ENCODE measurements at regions not wholly inside any gene's neighbourhood (a gene's known extent, or its start where the extent isn't known, plus 50 kb on each side); places are given as distances from the start of the nearest gene placed in this dataset.

DNA sequence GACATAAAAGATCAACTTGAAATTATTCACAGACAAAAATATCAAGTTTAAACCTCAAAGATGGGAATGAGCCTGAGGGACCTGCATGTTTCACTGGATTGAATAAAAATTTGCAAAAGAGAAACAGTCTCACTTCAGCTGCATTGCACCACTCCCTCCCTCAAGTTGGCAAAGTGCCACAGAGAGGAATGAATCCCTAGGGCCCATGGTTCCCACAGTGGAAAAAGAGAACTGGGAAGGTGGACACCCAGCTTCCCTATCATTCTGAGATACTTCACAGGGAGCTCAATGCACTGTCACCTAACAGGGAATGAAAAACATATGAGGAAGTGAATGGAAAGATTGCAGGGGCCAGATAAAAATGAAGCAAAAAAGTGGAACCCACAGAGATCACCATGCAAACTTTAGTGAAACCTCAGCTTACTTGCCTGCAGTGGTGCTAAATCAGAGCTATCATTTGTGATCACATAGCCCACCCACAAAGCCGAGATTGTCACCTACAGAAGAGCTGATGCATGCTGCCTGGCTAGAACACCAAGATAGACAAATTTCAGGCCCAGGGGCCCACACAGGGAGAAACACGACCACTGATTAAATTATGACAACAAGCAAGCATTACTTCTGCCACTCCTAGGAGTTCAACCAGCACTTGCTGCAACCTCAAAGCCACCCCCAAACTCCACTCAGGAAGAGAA is 911.3 kb downstream of the LRFN5 start:
- TF ChIP-seq, protein P1, sequence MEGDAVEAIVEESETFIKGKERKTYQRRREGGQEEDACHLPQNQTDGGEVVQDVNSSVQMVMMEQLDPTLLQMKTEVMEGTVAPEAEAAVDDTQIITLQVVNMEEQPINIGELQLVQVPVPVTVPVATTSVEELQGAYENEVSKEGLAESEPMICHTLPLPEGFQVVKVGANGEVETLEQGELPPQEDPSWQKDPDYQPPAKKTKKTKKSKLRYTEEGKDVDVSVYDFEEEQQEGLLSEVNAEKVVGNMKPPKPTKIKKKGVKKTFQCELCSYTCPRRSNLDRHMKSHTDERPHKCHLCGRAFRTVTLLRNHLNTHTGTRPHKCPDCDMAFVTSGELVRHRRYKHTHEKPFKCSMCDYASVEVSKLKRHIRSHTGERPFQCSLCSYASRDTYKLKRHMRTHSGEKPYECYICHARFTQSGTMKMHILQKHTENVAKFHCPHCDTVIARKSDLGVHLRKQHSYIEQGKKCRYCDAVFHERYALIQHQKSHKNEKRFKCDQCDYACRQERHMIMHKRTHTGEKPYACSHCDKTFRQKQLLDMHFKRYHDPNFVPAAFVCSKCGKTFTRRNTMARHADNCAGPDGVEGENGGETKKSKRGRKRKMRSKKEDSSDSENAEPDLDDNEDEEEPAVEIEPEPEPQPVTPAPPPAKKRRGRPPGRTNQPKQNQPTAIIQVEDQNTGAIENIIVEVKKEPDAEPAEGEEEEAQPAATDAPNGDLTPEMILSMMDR (IDR thresholded peaks at IDR 0.05): no peak
- TF ChIP-seq POLR2A (IDR thresholded peaks at IDR 0.05): no peak

Data from thyroid gland (tissue), 4 donors.